ENCODE measurements at regions not wholly inside any gene's neighbourhood (a gene's known extent, or its start where the extent isn't known, plus 50 kb on each side); places are given as distances from the start of the nearest gene placed in this dataset.
A peak's percentile ranks its signal among the peaks of the same experiment; 100 is the strongest.

- DNase-seq (ENCODE audit: low read depth), result no peak
Observed at GRCh38 chr7:46725136-46725535, 804.1 kb upstream of the IGFBP3 start.

GRCh38 chr7:46723742-46724141 is 802.7 kb upstream of the IGFBP3 start:
- DNase-seq (ENCODE audit: low read depth), result no peak

- no peak for DNase-seq (ENCODE audit: low read depth)
Observed at GRCh38 chr7:46723003-46723402, 801.9 kb upstream of the IGFBP3 start.

GRCh38 chr7:46720761-46721160 is 799.7 kb upstream of the IGFBP3 start:
- DNase-seq (ENCODE audit: low read depth), result no peak

- DNase-seq (ENCODE audit: low read depth), result no peak
Observed at GRCh38 chr7:46719616-46720015, 798.5 kb upstream of the IGFBP3 start.

- no peak for DNase-seq (ENCODE audit: low read depth)
Observed at GRCh38 chr7:46716926-46717325, 795.9 kb upstream of the IGFBP3 start.

- no peak for DNase-seq (ENCODE audit: low read depth)
Observed at GRCh38 chr7:46715579-46715978, 794.5 kb upstream of the IGFBP3 start.

- no peak for DNase-seq (ENCODE audit: low read depth)
Observed at GRCh38 chr7:46714904-46715303, 793.8 kb upstream of the IGFBP3 start.

GRCh38 chr7:46713868-46714596 is 793.0 kb upstream of the IGFBP3 start:
- peak; percentile 67 for DNase-seq (ENCODE audit: low read depth)

GRCh38 chr7:46710927-46711326 is 789.9 kb upstream of the IGFBP3 start:
- DNase-seq (ENCODE audit: low read depth), result peak; percentile 10

- peak; percentile 78 for DNase-seq (ENCODE audit: low read depth)
Observed at GRCh38 chr7:46707973-46708372, 786.9 kb upstream of the IGFBP3 start.

- DNase-seq (ENCODE audit: low read depth), result peak; percentile 19
Observed at GRCh38 chr7:46705386-46706255, 784.5 kb upstream of the IGFBP3 start.

- DNase-seq (ENCODE audit: low read depth), result no peak
Observed at GRCh38 chr7:46696741-46697140, 775.7 kb upstream of the IGFBP3 start.

GRCh38 chr7:46695051-46695708 is 774.1 kb upstream of the IGFBP3 start:
- DNase-seq (ENCODE audit: low read depth), result peak; percentile 18

- DNase-seq (ENCODE audit: low read depth), result no peak
Observed at GRCh38 chr7:46694058-46694457, 773.0 kb upstream of the IGFBP3 start.

GRCh38 chr7:46687203-46687602 is 766.1 kb upstream of the IGFBP3 start:
- DNase-seq (ENCODE audit: low read depth), result no peak

GRCh38 chr7:46685051-46685450 is 764.0 kb upstream of the IGFBP3 start:
- peak; percentile 29 for DNase-seq (ENCODE audit: low read depth)

- peak; percentile 97 for DNase-seq (ENCODE audit: low read depth)
Observed at GRCh38 chr7:46682836-46683624, 762.0 kb upstream of the IGFBP3 start.

- DNase-seq (ENCODE audit: low read depth), result peak; percentile 49
Observed at GRCh38 chr7:46681865-46682503, 760.9 kb upstream of the IGFBP3 start.

- peak; percentile 66 for DNase-seq (ENCODE audit: low read depth)
Observed at GRCh38 chr7:46680147-46680546, 759.1 kb upstream of the IGFBP3 start.

GRCh38 chr7:46679671-46680070 is 758.6 kb upstream of the IGFBP3 start:
- peak; percentile 22 for DNase-seq (ENCODE audit: low read depth)
